Motor neuron (in vitro differentiated cells): ENCODE measurements at regions not wholly inside any gene's neighbourhood (a gene's known extent, or its start where the extent isn't known, plus 50 kb on each side); places are given as distances from the start of the nearest gene placed in this dataset.
"Not testable (repeated sequence)": the region's sequence is repeated elsewhere in the genome, so short reads cannot be mapped to it uniquely, and the experiment has no call there.

Source experiments
- ATAC-seq, 8 experiments: fragments of 200-7000 bp; cut with Tn5 transposase; replicated peaks in 6 of 8; 2 replicates each; pipeline ENCODE4 v1.8.0; 2021; ENCODE audit warnings: mild to moderate bottlenecking in 8 of 8, moderate library complexity in 8 of 8
- H3K27ac ChIP-seq, 2 donors: fragments of 250-450 bp; sonication (Bioruptor Pico); 2 replicates each; pipeline ENCODE4 v1.9.0; 2021; ENCODE audit warnings: antibody characterized with exemption in 2 of 2, mild to moderate bottlenecking in 2 of 2, moderate library complexity in 1 of 2
- H3K4me1 ChIP-seq, 2 donors: fragments of 250-450 bp; sonication (Bioruptor Pico); replicated peaks in 1 of 2; 2 replicates each; pipeline ENCODE4 v1.6.1; 2021; ENCODE audit warnings: antibody characterized with exemption in 2 of 2, mild to moderate bottlenecking in 2 of 2, moderate library complexity in 1 of 2
- H3K4me3 ChIP-seq, 5 donors: fragments of 250-450 bp; sonication (Bioruptor Pico); 2 replicates each; pipeline ENCODE4 v1.9.0; 2021; ENCODE audit warnings: antibody characterized with exemption in 5 of 5, mild to moderate bottlenecking in 5 of 5, moderate library complexity in 4 of 5
- WGBS, 10 experiments: fragments of 450-650 bp; shearing (Covaris generic); methylation state at CpG; one replicate each; pipeline ENCODE4 v1.0.0; 2022; 5-methylcytosine and 5-hydroxymethylcytosine counted together
- in situ Hi-C, 9 experiments: fragments of 400-800 bp; cut with MboI; loops; one replicate each; pipeline ENCODE4 v1.15.0; 2021; ENCODE audit warnings: low sequenced_read_pairs in 9 of 9, low pct_unique_long_range_greater_than_20kb in 2 of 9; ENCODE audit not compliant: unreplicated experiment in 9 of 9

GRCh38 chrX:35557916-35558315 is 240.2 kb upstream of the MAGEB16 start:
- 0 to 100% (median 0%) methylated on average over 1 of the region's 1 CpG; no CpG with 5 or more reads in 5 of the 10 experiments for WGBS, 10 experiments
- in situ Hi-C loops: no loop called here
- peaks cover 0 to 4% of the 10 kb centered on the region in 2 donors for H3K4me1 ChIP-seq
- no peak overlapping the region for H3K27ac ChIP-seq
- no peak overlapping the region for H3K4me3 ChIP-seq
- peak in 2 of 8 experiments; percentile 51 to 98 for ATAC-seq

GRCh38 chrX:35561985-35562384 is 236.2 kb upstream of the MAGEB16 start:
- ATAC-seq: no peak
- Histone ChIP-seq H3K27ac (no peak overlapping the region), H3K4me3 (no peak overlapping the region), H3K4me1 (no peaks in the 10 kb centered on the region)
- no CpG with 5 or more reads among the region's 1 CpG for WGBS, 10 experiments
- in situ Hi-C loops: no loop called here

- 17 to 60% methylated on average over 1 of the region's 3 CpGs; no CpG with 5 or more reads in 8 of the 10 experiments for WGBS, 10 experiments
- no peak for ATAC-seq
- Histone ChIP-seq H3K27ac (no peak overlapping the region), H3K4me1 (no peaks in the 10 kb centered on the region), H3K4me3 (no peak overlapping the region)
- in situ Hi-C loops: no loop called here
Measured at GRCh38 chrX:35562395-35562794, 235.7 kb upstream of the MAGEB16 start.

- Histone ChIP-seq H3K4me3 (no peak overlapping the region), H3K4me1 (no peaks in the 10 kb centered on the region), H3K27ac (no peak overlapping the region)
- in situ Hi-C loops: no loop called here
- no peak for ATAC-seq
Measured at GRCh38 chrX:35590210-35590609, 207.9 kb upstream of the MAGEB16 start.

- 38 to 80% methylated on average over 2 of the region's 6 CpGs; no CpG with 5 or more reads in 8 of the 10 experiments for WGBS, 10 experiments
- in situ Hi-C loops, H3K4me1 ChIP-seq, H3K27ac ChIP-seq, ATAC-seq, H3K4me3 ChIP-seq: not testable (repeated sequence)
Measured at GRCh38 chrX:35611562-35611961, 186.6 kb upstream of the MAGEB16 start.

- WGBS, 10 experiments: 0 to 100% (median 44%) methylated on average over 1 to 2 of the region's 2 CpGs; no CpG with 5 or more reads in 1 of the 10 experiments
- no peak for ATAC-seq
- in situ Hi-C loops: no loop called here
- Histone ChIP-seq H3K27ac (no peak overlapping the region), H3K4me1 (no peaks in the 10 kb centered on the region), H3K4me3 (no peak overlapping the region)
Measured at GRCh38 chrX:35617836-35618235, 180.3 kb upstream of the MAGEB16 start.

GRCh38 chrX:35622040-35622439 is 176.1 kb upstream of the MAGEB16 start:
- ATAC-seq: no peak
- no peak overlapping the region for H3K27ac ChIP-seq
- in situ Hi-C loops: no loop called here
- H3K4me3 ChIP-seq: no peak overlapping the region
- 0 to 70% (median 0%) methylated on average over 1 to 2 of the region's 2 CpGs; no CpG with 5 or more reads in 4 of the 10 experiments for WGBS, 10 experiments
- H3K4me1 ChIP-seq: no peaks in the 10 kb centered on the region

- Histone ChIP-seq H3K4me1 (no peaks in the 10 kb centered on the region), H3K4me3 (no peak overlapping the region), H3K27ac (no peak overlapping the region)
- in situ Hi-C loops: no loop called here
- no peak for ATAC-seq
- WGBS, 10 experiments: 60 to 86% (median 74%) methylated on average over 1 to 3 of the region's 5 CpGs; no CpG with 5 or more reads in 7 of the 10 experiments
Measured at GRCh38 chrX:35622601-35623000, 175.5 kb upstream of the MAGEB16 start.

- in situ Hi-C loops: no loop called here
- ATAC-seq: no peak
- H3K4me3 ChIP-seq: no peak overlapping the region
- no peaks in the 10 kb centered on the region for H3K4me1 ChIP-seq
- WGBS, 10 experiments: 91% methylated on average over 11 of the region's 31 CpGs; no CpG with 5 or more reads in 9 of the 10 experiments
- no peak overlapping the region for H3K27ac ChIP-seq
Measured at GRCh38 chrX:35625714-35626113, 172.4 kb upstream of the MAGEB16 start.

GRCh38 chrX:35626124-35626523 is 172.0 kb upstream of the MAGEB16 start:
- 80% methylated on average over 2 to 6 of the region's 14 CpGs; no CpG with 5 or more reads in 8 of the 10 experiments for WGBS, 10 experiments
- Histone ChIP-seq H3K4me3 (no peak overlapping the region), H3K27ac (no peak overlapping the region), H3K4me1 (no peaks in the 10 kb centered on the region)
- in situ Hi-C loops: no loop called here
- ATAC-seq: no peak

GRCh38 chrX:35635971-35636370 is 162.2 kb upstream of the MAGEB16 start:
- not testable (repeated sequence) for ATAC-seq

GRCh38 chrX:35664833-35665232 is 133.3 kb upstream of the MAGEB16 start:
- 14 to 46% (median 31%) methylated on average over 1 to 2 of the region's 2 CpGs; no CpG with 5 or more reads in 7 of the 10 experiments for WGBS, 10 experiments
- peak in 1 of 8 experiments; percentile 53 for ATAC-seq

More at GRCh38 chrX:35635971-35636370, 162.2 kb upstream of the MAGEB16 start:
- H3K4me1 ChIP-seq, H3K27ac ChIP-seq, in situ Hi-C loops, H3K4me3 ChIP-seq: not testable (repeated sequence)
- 0 to 40% methylated on average over 1 to 2 of the region's 8 CpGs; no CpG with 5 or more reads in 8 of the 10 experiments for WGBS, 10 experiments

GRCh38 chrX:35665311-35665710 is 132.8 kb upstream of the MAGEB16 start:
- in situ Hi-C loops: no loop called here
- ATAC-seq: no peak
- no peak overlapping the region for H3K27ac ChIP-seq
- no peak overlapping the region for H3K4me3 ChIP-seq
- no peaks in the 10 kb centered on the region for H3K4me1 ChIP-seq

More at GRCh38 chrX:35664833-35665232, 133.3 kb upstream of the MAGEB16 start:
- in situ Hi-C loops: no loop called here
- Histone ChIP-seq H3K27ac (no peak overlapping the region), H3K4me3 (no peak overlapping the region), H3K4me1 (no peaks in the 10 kb centered on the region)

GRCh38 chrX:35670889-35671288 is 127.3 kb upstream of the MAGEB16 start:
- in situ Hi-C loops: no loop called here
- H3K4me1 ChIP-seq: peaks cover 0 to 14% of the 10 kb centered on the region in 2 donors
- no peak for ATAC-seq
- WGBS, 10 experiments: 22 to 100% (median 78%) methylated on average over 1 to 5 of the region's 5 CpGs; no CpG with 5 or more reads in 5 of the 10 experiments
- H3K27ac ChIP-seq: no peak overlapping the region
- no peak overlapping the region for H3K4me3 ChIP-seq
